ENCODE measurements at regions not wholly inside any gene's neighbourhood (a gene's known extent, or its start where the extent isn't known, plus 50 kb on each side); places are given as distances from the start of the nearest gene placed in this dataset.

- Histone ChIP-seq H4K5ac (ENCODE audit: low read depth, low read length) (no peak overlapping the region), H3K4me1 (ENCODE audit: control insufficient read depth, insufficient read depth, low read length) (peaks cover 11% of the 10 kb centered on the region), H2BK20ac (ENCODE audit: low read depth, low read length) (peak overlapping the region; percentile 33; the same call in 1 of the 2 replicates), H2AK9ac (replicated peaks; ENCODE audit: low read depth, low read length, poor library complexity) (no peak overlapping the region), H3K9ac (ENCODE audit: low read depth, low read length) (no peak overlapping the region), H3K23ac (ENCODE audit: low read depth, low read length) (no peak overlapping the region), H2BK120ac (ENCODE audit: low read depth, low read length) (peak overlapping the region; percentile 54; the same call in 1 of the 2 replicates), H3K14ac (replicated peaks; ENCODE audit: low read depth, low read length) (no peak overlapping the region), H3K27ac (ENCODE audit: insufficient read depth, low read length) (no peak overlapping the region), H2BK5ac (ENCODE audit: low read depth, low read length, poor library complexity, severe bottlenecking) (no peak overlapping the region), H4K8ac (ENCODE audit: low read depth in 2 of 2, low read length in 2 of 2) (no peak overlapping the region), H3K56ac (ENCODE audit: extremely low read depth, insufficient read depth, low read length) (no peak overlapping the region), H2AFZ (replicated peaks; ENCODE audit: low read length, poor library complexity) (no peak overlapping the region), H4K20me1 (ENCODE audit: insufficient read depth, low read length) (no peaks in the 10 kb centered on the region), H3K36me3 (ENCODE audit: control insufficient read depth, insufficient read depth, low read length) (no peaks in the 10 kb centered on the region), H3K4ac (ENCODE audit: low read depth, low read length) (peak overlapping the region; percentile 37), H3K18ac (ENCODE audit: low read depth, low read length) (no peak overlapping the region), H2BK15ac (ENCODE audit: low read depth, low read length) (peak overlapping the region; percentile 75; the same call in 2 of the 3 replicates), H4K91ac (ENCODE audit: insufficient read depth, low read depth, low read length) (peak overlapping the region; percentile 15; the same call in 1 of the 2 replicates), H2AK5ac (ENCODE audit: low read depth, low read length) (peak overlapping the region; percentile 59; the same call in 1 of the 2 replicates), H3K79me1 (ENCODE audit: low read depth in 1 of 2, low read length in 2 of 2) (0 out of 4 replicates have a peak, but pooled peaks cover 0 to 3% of the 10 kb centered on the region in 2 experiments), H3K4me2 (ENCODE audit: low read depth, low read length) (no peak overlapping the region), H3K27me3 (ENCODE audit: control insufficient read depth, insufficient read depth, low read length) (no peaks in the 10 kb centered on the region), H3K4me3 (ENCODE audit: insufficient read depth, low read depth, low read length) (no peak overlapping the region), H3K9me3 (ENCODE audit: control insufficient read depth, insufficient read depth, low read length) (peaks cover 2% of the 10 kb centered on the region; the same call in 1 of the 2 replicates), H3K9me1 (ENCODE audit: insufficient read depth, low read length) (peaks cover 3% of the 10 kb centered on the region; the same call in 1 of the 2 replicates)
- ATAC-seq (ENCODE audit: low read depth) (no peak), DNase-seq (no peak)
- CTCF ChIA-PET = no interaction called here
- intact Hi-C loops (cut with micrococcal nuclease) (no loop called here), in situ Hi-C loops (cut with MboI; ENCODE audit: low sequenced_read_pairs) (no loop called here), dilution Hi-C loops (cut with HindIII; ENCODE audit: low sequenced_read_pairs, unreplicated experiment) (no loop called here)
- no TSS peak for BruUV-seq (replicated peaks)
- POLR2A ChIA-PET (ENCODE audit: unreplicated experiment) = no interaction called here
- WGBS, 2 experiments (ENCODE audit: extremely low coverage in 2 of 2, insufficient read length in 1 of 2) = 63% methylated on average over 2 of the region's 3 CpGs; no CpG with 5 or more reads in 1 of the 2 experiments
- TF ChIP-seq MAZ (IDR thresholded peaks at IDR 0.05; ENCODE audit: borderline replicate concordance, low read depth, low read length) = no peak
- TF ChIP-seq RFX5 (IDR thresholded peaks at IDR 0.05; ENCODE audit: low read depth, low read length) = no peak
- TF ChIP-seq POLR2A (IDR thresholded peaks at IDR 0.05; ENCODE audit: low read depth, low read length) = no peak
- TF ChIP-seq NFE2L2 (IDR thresholded peaks at IDR 0.05; ENCODE audit: low read depth, low read length) = no peak
- TF ChIP-seq, protein P1, sequence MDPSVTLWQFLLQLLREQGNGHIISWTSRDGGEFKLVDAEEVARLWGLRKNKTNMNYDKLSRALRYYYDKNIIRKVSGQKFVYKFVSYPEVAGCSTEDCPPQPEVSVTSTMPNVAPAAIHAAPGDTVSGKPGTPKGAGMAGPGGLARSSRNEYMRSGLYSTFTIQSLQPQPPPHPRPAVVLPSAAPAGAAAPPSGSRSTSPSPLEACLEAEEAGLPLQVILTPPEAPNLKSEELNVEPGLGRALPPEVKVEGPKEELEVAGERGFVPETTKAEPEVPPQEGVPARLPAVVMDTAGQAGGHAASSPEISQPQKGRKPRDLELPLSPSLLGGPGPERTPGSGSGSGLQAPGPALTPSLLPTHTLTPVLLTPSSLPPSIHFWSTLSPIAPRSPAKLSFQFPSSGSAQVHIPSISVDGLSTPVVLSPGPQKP (IDR thresholded peaks at IDR 0.05; ENCODE audit: borderline replicate concordance, low read depth, low read length) = no peak
- TF ChIP-seq MAFK (IDR thresholded peaks at IDR 0.05; ENCODE audit: low read depth, low read length) = no peak
- TF ChIP-seq, protein P2, sequence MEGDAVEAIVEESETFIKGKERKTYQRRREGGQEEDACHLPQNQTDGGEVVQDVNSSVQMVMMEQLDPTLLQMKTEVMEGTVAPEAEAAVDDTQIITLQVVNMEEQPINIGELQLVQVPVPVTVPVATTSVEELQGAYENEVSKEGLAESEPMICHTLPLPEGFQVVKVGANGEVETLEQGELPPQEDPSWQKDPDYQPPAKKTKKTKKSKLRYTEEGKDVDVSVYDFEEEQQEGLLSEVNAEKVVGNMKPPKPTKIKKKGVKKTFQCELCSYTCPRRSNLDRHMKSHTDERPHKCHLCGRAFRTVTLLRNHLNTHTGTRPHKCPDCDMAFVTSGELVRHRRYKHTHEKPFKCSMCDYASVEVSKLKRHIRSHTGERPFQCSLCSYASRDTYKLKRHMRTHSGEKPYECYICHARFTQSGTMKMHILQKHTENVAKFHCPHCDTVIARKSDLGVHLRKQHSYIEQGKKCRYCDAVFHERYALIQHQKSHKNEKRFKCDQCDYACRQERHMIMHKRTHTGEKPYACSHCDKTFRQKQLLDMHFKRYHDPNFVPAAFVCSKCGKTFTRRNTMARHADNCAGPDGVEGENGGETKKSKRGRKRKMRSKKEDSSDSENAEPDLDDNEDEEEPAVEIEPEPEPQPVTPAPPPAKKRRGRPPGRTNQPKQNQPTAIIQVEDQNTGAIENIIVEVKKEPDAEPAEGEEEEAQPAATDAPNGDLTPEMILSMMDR (conservative IDR thresholded peaks at IDR 0.05; ENCODE audit: low read depth, low read length) = no peak
- no peak for TF ChIP-seq CHD1 (IDR thresholded peaks at IDR 0.05; ENCODE audit: low read depth, low read length)
- no peak for TF ChIP-seq SMC3 (IDR thresholded peaks at IDR 0.05; ENCODE audit: low read depth, low read length)
- no peak for TF ChIP-seq FOS (IDR thresholded peaks at IDR 0.05; ENCODE audit: low read depth, low read length)
- TF ChIP-seq MXI1 (IDR thresholded peaks at IDR 0.05; ENCODE audit: borderline replicate concordance, low read depth, low read length) = no peak
- TF ChIP-seq CEBPB (IDR thresholded peaks at IDR 0.05; ENCODE audit: low read depth, low read length) = no peak
- no peak for TF ChIP-seq RAD21 (IDR thresholded peaks at IDR 0.05; ENCODE audit: low read length)
- no peak for TF ChIP-seq BHLHE40 (IDR thresholded peaks at IDR 0.05; ENCODE audit: low read depth, low read length)
- TF ChIP-seq RCOR1 (IDR thresholded peaks at IDR 0.05; ENCODE audit: insufficient replicate concordance, low read length) = no peak
- TF ChIP-seq USF2 (IDR thresholded peaks at IDR 0.05; ENCODE audit: low read depth, low read length) = no peak
These were observed 127.1 kb upstream of the SLC44A3 start for GRCh38 chr1:94693029-94693428.
